22Rv1 (cell line): ENCODE measurements at regions not wholly inside any gene's neighbourhood (a gene's known extent, or its start where the extent isn't known, plus 50 kb on each side); places are given as distances from the start of the nearest gene placed in this dataset.

Experiments
- CTCF ChIP-seq: fragments of 450-650 bp; IDR thresholded peaks from 2 replicates; pipeline ENCODE4 v1.5.1; 2017; ENCODE audit warnings: mild to moderate bottlenecking
- ZFX ChIP-seq: fragments of 450-650 bp; IDR thresholded peaks from 2 replicates; pipeline ENCODE4 v1.6.1; 2017; ENCODE audit warnings: antibody characterized with exemption, borderline replicate concordance

GRCh38 chr3:146813496-146813895 lies 208.3 kb upstream of the PLSCR5 start:
- TF ChIP-seq CTCF (no peak), ZFX (no peak)
